ENCODE measurements at regions not wholly inside any gene's neighbourhood (a gene's known extent, or its start where the extent isn't known, plus 50 kb on each side); places are given as distances from the start of the nearest gene placed in this dataset.

DNA sequence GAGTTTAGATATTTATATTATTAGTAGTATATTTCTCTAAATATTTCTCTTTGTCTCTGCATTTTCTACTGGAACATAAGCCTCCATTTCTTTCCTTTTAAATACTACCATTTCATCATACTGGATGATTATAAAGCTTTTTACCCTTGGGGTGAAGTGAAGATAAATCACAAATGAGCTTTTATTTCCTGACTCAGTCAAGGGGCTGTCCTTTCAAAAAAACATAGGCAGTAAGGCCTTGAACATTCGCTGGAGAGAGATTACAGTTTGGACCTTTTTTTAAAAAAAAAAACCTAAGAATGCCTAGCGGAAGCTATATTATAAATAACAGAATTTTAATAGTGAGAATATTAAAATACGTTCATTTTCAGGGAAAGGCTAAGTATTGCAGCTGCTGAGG, 268.8 kb upstream of the PCDH9 start:
- no peak for TF ChIP-seq POLR2A (IDR thresholded peaks at IDR 0.05)
- TF ChIP-seq, protein P1, sequence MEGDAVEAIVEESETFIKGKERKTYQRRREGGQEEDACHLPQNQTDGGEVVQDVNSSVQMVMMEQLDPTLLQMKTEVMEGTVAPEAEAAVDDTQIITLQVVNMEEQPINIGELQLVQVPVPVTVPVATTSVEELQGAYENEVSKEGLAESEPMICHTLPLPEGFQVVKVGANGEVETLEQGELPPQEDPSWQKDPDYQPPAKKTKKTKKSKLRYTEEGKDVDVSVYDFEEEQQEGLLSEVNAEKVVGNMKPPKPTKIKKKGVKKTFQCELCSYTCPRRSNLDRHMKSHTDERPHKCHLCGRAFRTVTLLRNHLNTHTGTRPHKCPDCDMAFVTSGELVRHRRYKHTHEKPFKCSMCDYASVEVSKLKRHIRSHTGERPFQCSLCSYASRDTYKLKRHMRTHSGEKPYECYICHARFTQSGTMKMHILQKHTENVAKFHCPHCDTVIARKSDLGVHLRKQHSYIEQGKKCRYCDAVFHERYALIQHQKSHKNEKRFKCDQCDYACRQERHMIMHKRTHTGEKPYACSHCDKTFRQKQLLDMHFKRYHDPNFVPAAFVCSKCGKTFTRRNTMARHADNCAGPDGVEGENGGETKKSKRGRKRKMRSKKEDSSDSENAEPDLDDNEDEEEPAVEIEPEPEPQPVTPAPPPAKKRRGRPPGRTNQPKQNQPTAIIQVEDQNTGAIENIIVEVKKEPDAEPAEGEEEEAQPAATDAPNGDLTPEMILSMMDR (IDR thresholded peaks at IDR 0.05) = no peak
- TF ChIP-seq POLR2AphosphoS5 (IDR thresholded peaks at IDR 0.05) = no peak
- no peak for TF ChIP-seq EP300 (IDR thresholded peaks at IDR 0.05)

All from sigmoid colon (tissue), 4 donors.